MM.1S (cell line): ENCODE measurements at regions not wholly inside any gene's neighbourhood (a gene's known extent, or its start where the extent isn't known, plus 50 kb on each side); places are given as distances from the start of the nearest gene placed in this dataset.

ENCODE experiments used
- EZH2 ChIP-seq: fragments of 300-600 bp; sonication (generic); optimal IDR thresholded peaks from 2 replicates; pipeline ENCODE3; 2017; ENCODE audit warnings: low read depth, mild to moderate bottlenecking, antibody characterized with exemption, low read length, mixed read lengths
- EZH2phosphoT487 ChIP-seq: fragments of 300-600 bp; sonication (generic); IDR thresholded peaks from 2 replicates; pipeline ENCODE4 v1.6.1; 2018; ENCODE audit warnings: antibody characterized with exemption, low read length
- TF ChIP-seq, protein P1 (sequence below): fragments of 300-600 bp; sonication (generic); IDR thresholded peaks from 2 replicates; pipeline ENCODE4 v1.5.1; 2016; ENCODE audit warnings: antibody characterized with exemption, low read length, mixed read lengths

DNA sequence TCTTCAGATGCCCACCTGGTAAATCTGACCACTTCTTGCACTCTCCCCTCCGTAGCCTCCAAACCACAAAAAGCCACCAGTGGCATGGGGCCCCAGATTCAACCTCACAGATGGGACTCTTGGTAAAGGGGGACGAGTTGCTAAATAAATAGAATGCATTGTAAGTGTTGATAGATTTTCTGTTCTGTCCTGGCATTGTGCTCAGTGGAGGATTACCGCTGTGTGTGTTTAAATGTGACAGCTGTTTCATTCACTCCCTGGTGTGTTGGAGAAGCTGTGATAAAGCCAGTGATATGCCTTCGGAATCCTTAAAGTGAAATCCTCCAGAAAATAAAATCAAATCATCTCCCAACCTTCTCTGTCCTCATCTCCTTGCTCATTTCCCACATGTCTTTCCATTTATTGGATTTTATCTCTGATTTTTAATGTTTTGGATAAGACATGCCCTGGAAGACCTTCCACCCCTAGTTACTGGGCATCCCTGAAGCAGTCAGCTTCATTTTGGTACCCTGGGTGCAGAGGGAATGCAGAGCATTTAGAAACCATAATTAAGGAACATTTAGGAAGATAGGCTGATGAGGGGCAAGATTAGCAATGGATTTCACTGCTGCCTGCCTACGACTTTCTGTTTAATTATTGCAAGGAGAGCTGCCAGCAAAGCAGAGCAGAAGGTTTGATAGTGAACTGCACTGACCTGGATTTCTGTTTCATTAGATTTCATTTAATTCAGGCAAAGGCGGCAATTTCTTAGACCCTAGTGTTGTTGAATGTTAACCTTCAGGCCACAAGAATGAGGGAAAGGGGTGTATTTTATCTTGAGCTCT, 460.9 kb upstream of the KIRREL3 start:
- TF ChIP-seq, protein P1, sequence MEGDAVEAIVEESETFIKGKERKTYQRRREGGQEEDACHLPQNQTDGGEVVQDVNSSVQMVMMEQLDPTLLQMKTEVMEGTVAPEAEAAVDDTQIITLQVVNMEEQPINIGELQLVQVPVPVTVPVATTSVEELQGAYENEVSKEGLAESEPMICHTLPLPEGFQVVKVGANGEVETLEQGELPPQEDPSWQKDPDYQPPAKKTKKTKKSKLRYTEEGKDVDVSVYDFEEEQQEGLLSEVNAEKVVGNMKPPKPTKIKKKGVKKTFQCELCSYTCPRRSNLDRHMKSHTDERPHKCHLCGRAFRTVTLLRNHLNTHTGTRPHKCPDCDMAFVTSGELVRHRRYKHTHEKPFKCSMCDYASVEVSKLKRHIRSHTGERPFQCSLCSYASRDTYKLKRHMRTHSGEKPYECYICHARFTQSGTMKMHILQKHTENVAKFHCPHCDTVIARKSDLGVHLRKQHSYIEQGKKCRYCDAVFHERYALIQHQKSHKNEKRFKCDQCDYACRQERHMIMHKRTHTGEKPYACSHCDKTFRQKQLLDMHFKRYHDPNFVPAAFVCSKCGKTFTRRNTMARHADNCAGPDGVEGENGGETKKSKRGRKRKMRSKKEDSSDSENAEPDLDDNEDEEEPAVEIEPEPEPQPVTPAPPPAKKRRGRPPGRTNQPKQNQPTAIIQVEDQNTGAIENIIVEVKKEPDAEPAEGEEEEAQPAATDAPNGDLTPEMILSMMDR, result no peak
- TF ChIP-seq EZH2 (no peak), EZH2phosphoT487 (no peak)
